Body of pancreas (tissue), 4 donors: ENCODE measurements at regions not wholly inside any gene's neighbourhood (a gene's known extent, or its start where the extent isn't known, plus 50 kb on each side); places are given as distances from the start of the nearest gene placed in this dataset.

ENCODE experiments used
- POLR2A ChIP-seq, 3 donors: fragments of 450-650 bp; IDR thresholded peaks; one replicate each; pipeline ENCODE4 v1.6.1; 2016; ENCODE audit warnings: antibody characterized with exemption in 3 of 3, mild to moderate bottlenecking in 2 of 3
- TF ChIP-seq, protein P1 (sequence below), 7 experiments: fragments of 450-650 bp in 4 of 7; fragments of 200-600 bp in 3 of 7; sonication (generic) in 3 of 7; IDR thresholded peaks; one replicate each; pipeline ENCODE4 v1.5.1; 2016 to 2019; ENCODE audit warnings: antibody characterized with exemption in 7 of 7

DNA sequence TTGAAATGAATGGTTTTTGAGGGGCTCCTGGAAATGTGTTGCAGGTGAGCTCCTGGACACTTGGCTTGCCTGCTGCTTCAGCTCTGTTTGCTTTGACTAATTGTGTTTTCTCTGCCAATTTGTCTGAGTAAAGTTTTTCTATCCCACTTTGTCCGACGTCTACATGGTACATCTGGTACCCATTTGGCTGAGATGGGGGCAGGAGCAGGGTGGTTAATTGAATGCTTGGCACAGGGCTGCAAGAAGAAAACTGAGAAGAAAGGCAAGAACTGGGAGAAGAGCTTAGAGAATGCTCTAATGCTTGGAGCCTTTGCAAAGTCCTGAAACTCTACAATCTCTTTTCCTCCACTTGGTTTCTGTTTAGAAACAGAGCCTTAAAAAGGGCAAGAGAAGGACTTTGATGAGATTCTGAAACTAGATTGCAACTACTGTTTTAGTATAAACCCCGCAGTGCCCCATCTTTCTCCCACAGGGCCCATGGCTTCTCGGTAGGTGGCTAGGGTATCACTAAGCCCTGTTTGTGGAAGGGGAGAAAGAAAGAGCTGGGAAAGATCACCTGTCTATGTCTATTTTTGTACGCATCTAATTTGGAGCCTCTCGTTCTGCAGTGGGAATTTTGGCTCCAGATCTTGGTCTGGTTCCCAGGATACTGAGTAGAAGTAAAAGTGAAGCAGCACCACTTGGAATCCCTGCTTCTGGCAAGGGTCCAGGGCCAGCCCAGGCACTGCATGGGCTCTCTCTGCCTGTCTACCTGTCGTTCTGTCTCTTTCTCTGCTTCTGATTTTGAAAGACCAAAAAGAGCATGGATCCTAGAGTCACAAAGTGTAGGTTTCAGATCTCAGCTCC lies 214.4 kb downstream of the SEMA6A start:
- TF ChIP-seq POLR2A (IDR thresholded peaks at IDR 0.05) = no peak
- TF ChIP-seq, protein P1, sequence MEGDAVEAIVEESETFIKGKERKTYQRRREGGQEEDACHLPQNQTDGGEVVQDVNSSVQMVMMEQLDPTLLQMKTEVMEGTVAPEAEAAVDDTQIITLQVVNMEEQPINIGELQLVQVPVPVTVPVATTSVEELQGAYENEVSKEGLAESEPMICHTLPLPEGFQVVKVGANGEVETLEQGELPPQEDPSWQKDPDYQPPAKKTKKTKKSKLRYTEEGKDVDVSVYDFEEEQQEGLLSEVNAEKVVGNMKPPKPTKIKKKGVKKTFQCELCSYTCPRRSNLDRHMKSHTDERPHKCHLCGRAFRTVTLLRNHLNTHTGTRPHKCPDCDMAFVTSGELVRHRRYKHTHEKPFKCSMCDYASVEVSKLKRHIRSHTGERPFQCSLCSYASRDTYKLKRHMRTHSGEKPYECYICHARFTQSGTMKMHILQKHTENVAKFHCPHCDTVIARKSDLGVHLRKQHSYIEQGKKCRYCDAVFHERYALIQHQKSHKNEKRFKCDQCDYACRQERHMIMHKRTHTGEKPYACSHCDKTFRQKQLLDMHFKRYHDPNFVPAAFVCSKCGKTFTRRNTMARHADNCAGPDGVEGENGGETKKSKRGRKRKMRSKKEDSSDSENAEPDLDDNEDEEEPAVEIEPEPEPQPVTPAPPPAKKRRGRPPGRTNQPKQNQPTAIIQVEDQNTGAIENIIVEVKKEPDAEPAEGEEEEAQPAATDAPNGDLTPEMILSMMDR (IDR thresholded peaks at IDR 0.05) = no peak
